NT2/D1 (cell line): ENCODE measurements at regions not wholly inside any gene's neighbourhood (a gene's known extent, or its start where the extent isn't known, plus 50 kb on each side); places are given as distances from the start of the nearest gene placed in this dataset.

Experiments
- DNase-seq: peaks from one replicate; pipeline ENCODE4 v3.0.0-alpha.2; 2011; ENCODE audit warnings: low read depth, low spot score
- H3K27me3 ChIP-seq: 2 replicates; pipeline ENCODE4 v1.6.0; 2011; ENCODE audit warnings: mild to moderate bottlenecking; ENCODE audit not compliant: insufficient read length, insufficient read depth
- H3K36me3 ChIP-seq: 2 replicates; pipeline ENCODE4 v1.6.1; 2011; ENCODE audit warnings: mild to moderate bottlenecking, low read length, mixed read lengths; ENCODE audit not compliant: insufficient read depth, insufficient read length
- H3K4me1 ChIP-seq: 2 replicates; pipeline ENCODE4 v1.5.1; 2011; ENCODE audit not compliant: insufficient read depth, insufficient read length
- H3K4me3 ChIP-seq: 2 replicates; pipeline ENCODE4 v1.5.1; 2011; ENCODE audit warnings: low read depth; ENCODE audit not compliant: insufficient read length
- H3K9ac ChIP-seq: 2 replicates; pipeline ENCODE4 v1.6.0; 2011; ENCODE audit warnings: low read depth; ENCODE audit not compliant: insufficient read length
- H3K9me3 ChIP-seq: 2 replicates; pipeline ENCODE4 v1.5.1; 2011; ENCODE audit warnings: mild to moderate bottlenecking, low read length; ENCODE audit not compliant: insufficient read depth
- SUZ12 ChIP-seq: IDR thresholded peaks from 2 replicates; pipeline ENCODE4 v1.6.1; 2011; ENCODE audit not compliant: insufficient read length, insufficient read depth; ENCODE audit errors: extremely low read depth
- YY1 ChIP-seq: IDR thresholded peaks from 2 replicates; pipeline ENCODE4 v1.6.1; 2011; ENCODE audit not compliant: insufficient read length, insufficient read depth
- ZNF274 ChIP-seq: IDR thresholded peaks from 2 replicates; pipeline ENCODE4 v1.6.1; 2011; ENCODE audit warnings: mild to moderate bottlenecking, low read depth, low read length

- no peaks in the 10 kb centered on the region for H3K27me3 ChIP-seq
- no peak overlapping the region for H3K9ac ChIP-seq
- no peak for DNase-seq
- no peak overlapping the region for H3K4me3 ChIP-seq
- no peaks in the 10 kb centered on the region for H3K36me3 ChIP-seq
- peaks cover 2% of the 10 kb centered on the region for H3K4me1 ChIP-seq
- no peaks in the 10 kb centered on the region for H3K9me3 ChIP-seq
- no peak for TF ChIP-seq ZNF274
- TF ChIP-seq YY1: no peak
- TF ChIP-seq SUZ12: no peak
Observed at GRCh38 chr2:758073-758820, 81.0 kb upstream of the TMEM18 start.

GRCh38 chr2:753123-753522 lies 75.9 kb upstream of the TMEM18 start:
- no peak for DNase-seq
- H3K9me3 ChIP-seq: no peaks in the 10 kb centered on the region
- H3K4me3 ChIP-seq: no peak overlapping the region
- peaks cover under 1% of the 10 kb centered on the region for H3K36me3 ChIP-seq
- no peak overlapping the region for H3K9ac ChIP-seq
- no peaks in the 10 kb centered on the region for H3K27me3 ChIP-seq
- no peaks in the 10 kb centered on the region for H3K4me1 ChIP-seq
- TF ChIP-seq ZNF274: no peak
- TF ChIP-seq SUZ12: no peak
- TF ChIP-seq YY1: no peak

GRCh38 chr2:751474-751873 lies 74.3 kb upstream of the TMEM18 start:
- no peak for TF ChIP-seq YY1
- TF ChIP-seq SUZ12: no peak
- no peak for TF ChIP-seq ZNF274
- Histone ChIP-seq H3K4me3 (no peak overlapping the region), H3K27me3 (no peaks in the 10 kb centered on the region), H3K9ac (no peak overlapping the region), H3K4me1 (no peaks in the 10 kb centered on the region), H3K36me3 (peaks cover 6% of the 10 kb centered on the region), H3K9me3 (no peaks in the 10 kb centered on the region; the same call in 1 of the 2 replicates)
- no peak for DNase-seq

- Histone ChIP-seq H3K4me1 (no peaks in the 10 kb centered on the region), H3K27me3 (no peaks in the 10 kb centered on the region), H3K36me3 (peaks cover 6% of the 10 kb centered on the region), H3K9ac (no peak overlapping the region), H3K4me3 (no peak overlapping the region), H3K9me3 (no peaks in the 10 kb centered on the region; the same call in 1 of the 2 replicates)
- DNase-seq: no peak
- TF ChIP-seq SUZ12 (no peak), ZNF274 (no peak), YY1 (no peak)
Observed at GRCh38 chr2:750628-751027, 73.4 kb upstream of the TMEM18 start.

- Histone ChIP-seq H3K4me1 (no peaks in the 10 kb centered on the region), H3K9me3 (no peaks in the 10 kb centered on the region; the same call in 1 of the 2 replicates), H3K36me3 (peaks cover 6% of the 10 kb centered on the region), H3K9ac (no peak overlapping the region), H3K27me3 (no peaks in the 10 kb centered on the region), H3K4me3 (no peak overlapping the region)
- no peak for TF ChIP-seq ZNF274
- no peak for DNase-seq
Observed at GRCh38 chr2:747762-748351, 70.7 kb upstream of the TMEM18 start.

- Histone ChIP-seq H3K27me3 (no peaks in the 10 kb centered on the region), H3K36me3 (peaks cover 6% of the 10 kb centered on the region)
- TF ChIP-seq SUZ12 (no peak), YY1 (no peak), ZNF274 (no peak)
Observed at GRCh38 chr2:746697-747096, 69.5 kb upstream of the TMEM18 start.

GRCh38 chr2:744088-744487 lies 66.9 kb upstream of the TMEM18 start:
- no peak for DNase-seq

More at GRCh38 chr2:746697-747096, 69.5 kb upstream of the TMEM18 start:
- no peak overlapping the region for H3K4me3 ChIP-seq
- no peaks in the 10 kb centered on the region for H3K4me1 ChIP-seq
- no peaks in the 10 kb centered on the region; the same call in 1 of the 2 replicates for H3K9me3 ChIP-seq
- DNase-seq: no peak
- H3K9ac ChIP-seq: no peak overlapping the region

More at GRCh38 chr2:744088-744487, 66.9 kb upstream of the TMEM18 start:
- no peak overlapping the region for H3K9ac ChIP-seq
- H3K27me3 ChIP-seq: no peaks in the 10 kb centered on the region
- TF ChIP-seq SUZ12: no peak
- H3K36me3 ChIP-seq: peaks cover 6% of the 10 kb centered on the region
- no peaks in the 10 kb centered on the region for H3K4me1 ChIP-seq
- H3K4me3 ChIP-seq: no peak overlapping the region
- no peaks in the 10 kb centered on the region; the same call in 1 of the 2 replicates for H3K9me3 ChIP-seq
